ENCODE measurements at regions not wholly inside any gene's neighbourhood (a gene's known extent, or its start where the extent isn't known, plus 50 kb on each side); places are given as distances from the start of the nearest gene placed in this dataset.

DNA sequence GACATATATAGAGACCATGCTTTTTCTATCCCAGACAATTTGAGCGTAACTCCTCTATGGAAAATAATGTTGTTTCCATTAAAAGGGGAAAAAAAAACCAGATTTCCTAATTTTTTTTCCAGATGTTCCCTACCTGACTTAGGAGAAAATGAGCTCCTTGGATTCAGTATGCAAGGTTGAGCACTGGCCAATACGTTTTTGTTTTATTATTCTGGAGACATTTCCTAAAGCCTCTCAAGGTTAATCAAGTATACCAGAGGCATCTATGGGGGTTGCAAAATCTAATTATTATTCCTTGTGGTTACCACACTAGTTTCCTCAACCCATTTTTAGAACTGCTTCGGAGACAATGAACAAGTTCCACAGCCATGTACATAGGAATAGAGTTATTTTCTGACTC is 291.3 kb downstream of the SLC16A7 start:
- CTCF ChIA-PET = no interaction called here
- Mint-ChIP-seq H3K27ac (no peak overlapping the region), H3K4me1 (no peaks in the 10 kb centered on the region), H3K27me3 (no peaks in the 10 kb centered on the region), H3K9me3 (no peaks in the 10 kb centered on the region), H3K4me3 (no peak overlapping the region), H3K36me3 (no peaks in the 10 kb centered on the region)
- DNase-seq = no peak

DNA sequence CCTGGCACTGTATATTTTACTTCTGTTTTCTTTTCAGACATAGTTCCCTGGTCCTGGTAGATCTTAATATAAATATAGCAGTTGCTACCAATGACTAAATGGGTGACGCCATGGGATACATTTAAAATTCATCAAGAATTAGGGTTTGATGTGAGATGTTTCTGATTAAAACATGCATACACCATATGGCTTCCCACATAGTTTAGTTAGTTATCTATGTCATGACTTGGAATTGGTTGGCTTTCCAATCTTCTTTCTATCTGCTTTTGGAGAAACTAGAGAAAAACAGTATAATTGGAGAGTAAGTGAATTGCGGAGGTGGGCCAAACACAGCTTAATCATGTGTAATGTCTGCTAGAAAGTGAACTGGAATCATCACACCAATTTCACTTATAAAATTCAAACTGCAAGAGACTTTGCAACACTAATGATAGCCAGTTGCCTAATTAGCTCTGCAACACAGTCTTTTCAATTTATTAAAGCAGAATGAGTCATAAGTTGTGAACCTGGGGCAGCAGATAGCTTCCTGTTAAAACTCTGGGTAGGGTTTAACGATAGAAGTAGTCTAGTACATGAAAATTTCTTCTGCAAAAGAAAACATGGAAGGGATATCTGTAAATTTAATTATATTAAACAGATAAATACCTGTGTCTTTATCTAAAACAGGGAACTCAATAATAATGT is 295.2 kb downstream of the SLC16A7 start:
- H3K4me1 Mint-ChIP-seq = no peaks in the 10 kb centered on the region
- H3K9me3 Mint-ChIP-seq = no peaks in the 10 kb centered on the region
- H3K4me3 Mint-ChIP-seq = no peak overlapping the region
- no peaks in the 10 kb centered on the region for H3K36me3 Mint-ChIP-seq
- CTCF ChIA-PET = no interaction called here
- DNase-seq = no peak
- H3K27me3 Mint-ChIP-seq = no peaks in the 10 kb centered on the region
- H3K27ac Mint-ChIP-seq = no peak overlapping the region

DNA sequence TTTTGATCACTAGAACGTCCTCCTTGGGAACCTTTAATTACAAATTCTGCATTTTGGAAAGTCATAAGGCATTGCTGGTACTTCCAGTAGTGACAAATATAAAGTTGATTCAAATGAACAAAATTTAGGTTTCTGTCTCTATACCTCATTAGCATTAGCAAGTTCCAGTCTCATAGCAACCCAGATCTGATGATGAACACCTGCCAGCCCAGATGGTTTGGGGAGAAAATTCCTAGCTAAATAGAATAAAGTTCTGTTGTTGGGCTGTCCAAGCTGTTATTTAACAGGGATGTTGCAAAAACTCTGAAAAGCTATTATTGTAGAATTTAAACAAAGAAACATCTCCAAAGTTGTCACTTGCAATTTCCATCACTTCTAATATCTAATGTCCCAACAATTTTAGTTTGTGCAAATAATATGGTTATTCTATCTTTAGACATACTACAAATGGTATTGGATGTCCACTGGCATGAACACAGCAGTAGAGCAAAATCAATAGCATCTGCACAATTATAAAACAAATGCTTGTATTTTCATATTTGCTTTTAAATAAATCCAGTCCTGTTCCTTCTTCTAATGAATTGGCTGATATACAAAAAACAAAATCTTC is 299.4 kb downstream of the SLC16A7 start:
- DNase-seq = no peak
- Mint-ChIP-seq H3K4me3 (no peak overlapping the region), H3K27me3 (no peaks in the 10 kb centered on the region), H3K4me1 (no peaks in the 10 kb centered on the region), H3K27ac (no peak overlapping the region), H3K9me3 (no peaks in the 10 kb centered on the region), H3K36me3 (no peaks in the 10 kb centered on the region)
- CTCF ChIA-PET = no interaction called here

DNA sequence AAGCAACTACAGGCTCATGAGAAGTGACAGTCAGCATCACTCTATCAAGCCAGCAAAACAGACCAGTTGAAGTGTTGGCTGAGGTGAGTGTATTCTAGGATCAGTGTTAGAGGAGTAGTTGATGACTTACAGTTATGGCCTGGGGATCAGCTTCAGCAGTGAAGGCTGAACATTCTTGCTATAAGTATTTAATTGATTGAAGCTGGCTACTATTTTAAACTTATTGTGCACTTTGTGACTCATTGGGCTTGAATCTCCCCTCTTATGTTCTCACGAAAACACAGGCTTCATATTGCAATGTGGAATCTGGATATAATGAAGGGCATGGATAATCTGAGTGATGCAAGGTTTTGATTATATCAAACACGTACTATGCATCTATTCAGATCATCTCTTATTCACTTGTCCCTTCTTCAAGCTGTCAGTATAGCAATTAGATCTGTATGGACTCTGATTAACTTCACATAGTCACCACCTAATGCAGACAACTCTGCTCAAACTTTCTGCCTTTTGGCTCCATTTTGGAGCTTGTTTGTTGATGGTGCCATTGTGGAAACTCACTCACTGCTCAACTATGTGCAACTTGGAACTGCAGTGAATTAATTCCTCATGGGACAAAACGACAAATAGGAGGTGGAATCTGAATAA is 309.2 kb downstream of the SLC16A7 start:
- H3K4me3 Mint-ChIP-seq = no peak overlapping the region
- CTCF ChIA-PET = no interaction called here
- no peak overlapping the region for H3K27ac Mint-ChIP-seq
- no peaks in the 10 kb centered on the region for H3K27me3 Mint-ChIP-seq
- H3K4me1 Mint-ChIP-seq = no peaks in the 10 kb centered on the region
- no peaks in the 10 kb centered on the region for H3K9me3 Mint-ChIP-seq
- H3K36me3 Mint-ChIP-seq = no peaks in the 10 kb centered on the region
- no peak for DNase-seq

DNA sequence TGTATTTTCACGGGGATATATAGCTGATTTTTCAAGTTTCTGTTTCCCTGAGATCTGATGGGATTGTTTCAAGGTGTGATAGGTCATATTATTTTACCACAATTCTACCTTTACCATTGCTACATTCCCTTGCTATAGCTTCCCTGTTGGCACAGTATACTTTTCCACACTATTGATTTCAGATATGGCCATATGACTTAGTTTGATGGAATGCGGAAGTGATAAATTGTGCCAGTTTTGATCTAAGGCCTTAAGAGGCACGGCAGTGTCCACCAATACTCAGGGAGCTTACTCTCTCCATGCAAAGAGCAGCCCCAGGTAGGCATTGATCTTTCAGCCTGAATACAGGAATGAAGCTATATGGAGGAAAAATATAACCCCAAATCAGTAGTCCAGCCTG is 315.7 kb downstream of the SLC16A7 start:
- no peak for DNase-seq
- no peak overlapping the region for H3K4me3 Mint-ChIP-seq
- no peaks in the 10 kb centered on the region for H3K36me3 Mint-ChIP-seq
- CTCF ChIA-PET = no interaction called here
- no peaks in the 10 kb centered on the region for H3K9me3 Mint-ChIP-seq
- H3K4me1 Mint-ChIP-seq = no peaks in the 10 kb centered on the region
- H3K27ac Mint-ChIP-seq = no peak overlapping the region
- H3K27me3 Mint-ChIP-seq = no peaks in the 10 kb centered on the region

DNA sequence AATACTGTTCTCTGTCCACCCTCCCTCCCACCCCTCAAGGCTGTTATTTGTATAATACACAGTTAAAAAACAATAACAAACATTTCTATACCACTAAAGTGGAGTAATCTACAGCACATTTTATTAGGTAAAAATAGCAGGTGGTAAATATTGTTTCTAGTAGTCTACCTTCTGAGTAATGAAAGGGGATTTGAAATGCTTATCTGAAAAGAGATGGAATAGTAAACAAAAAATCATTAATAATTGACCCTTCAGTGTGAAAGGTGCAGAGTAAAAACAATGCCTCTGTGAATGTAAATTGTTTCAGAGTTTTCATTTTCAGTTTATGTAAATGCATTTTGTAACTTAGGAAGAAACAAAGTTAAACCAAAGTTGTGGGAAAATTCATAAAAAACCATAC is 321.2 kb downstream of the SLC16A7 start:
- H3K27me3 Mint-ChIP-seq = no peaks in the 10 kb centered on the region
- no peak overlapping the region for H3K4me3 Mint-ChIP-seq
- CTCF ChIA-PET = no interaction called here
- H3K36me3 Mint-ChIP-seq = no peaks in the 10 kb centered on the region
- no peak for DNase-seq
- H3K9me3 Mint-ChIP-seq = no peaks in the 10 kb centered on the region
- H3K27ac Mint-ChIP-seq = no peak overlapping the region
- H3K4me1 Mint-ChIP-seq = no peaks in the 10 kb centered on the region

DNA sequence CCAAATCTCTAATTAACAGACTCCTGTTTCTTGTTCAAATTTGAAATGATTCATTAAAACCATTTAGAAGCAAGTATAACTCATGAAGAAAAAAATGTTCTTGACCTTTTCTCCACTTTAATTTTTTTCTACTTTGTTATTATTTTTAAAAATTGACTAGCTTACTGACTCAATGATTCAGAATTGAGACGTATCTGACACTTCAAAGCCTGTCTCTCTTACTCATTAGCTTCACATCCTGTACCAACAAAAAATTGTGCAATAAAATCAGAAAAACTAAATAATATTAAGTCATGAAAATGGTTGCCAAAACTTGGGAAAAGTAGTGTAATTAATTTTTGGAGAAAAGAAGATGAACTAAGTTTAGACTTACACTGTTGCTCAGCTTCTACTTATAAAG is 331.2 kb downstream of the SLC16A7 start:
- CTCF ChIA-PET = interaction anchor here (0.7 kb wide), 1 partner anchor 208 kb away, joined by 3 read pairs; no protein-coding TSS in a partner anchor
- no peaks in the 10 kb centered on the region for H3K27me3 Mint-ChIP-seq
- H3K9me3 Mint-ChIP-seq = no peaks in the 10 kb centered on the region
- no peak overlapping the region for H3K27ac Mint-ChIP-seq
- DNase-seq = no peak
- H3K4me3 Mint-ChIP-seq = no peak overlapping the region
- no peaks in the 10 kb centered on the region for H3K36me3 Mint-ChIP-seq
- no peaks in the 10 kb centered on the region for H3K4me1 Mint-ChIP-seq

DNA sequence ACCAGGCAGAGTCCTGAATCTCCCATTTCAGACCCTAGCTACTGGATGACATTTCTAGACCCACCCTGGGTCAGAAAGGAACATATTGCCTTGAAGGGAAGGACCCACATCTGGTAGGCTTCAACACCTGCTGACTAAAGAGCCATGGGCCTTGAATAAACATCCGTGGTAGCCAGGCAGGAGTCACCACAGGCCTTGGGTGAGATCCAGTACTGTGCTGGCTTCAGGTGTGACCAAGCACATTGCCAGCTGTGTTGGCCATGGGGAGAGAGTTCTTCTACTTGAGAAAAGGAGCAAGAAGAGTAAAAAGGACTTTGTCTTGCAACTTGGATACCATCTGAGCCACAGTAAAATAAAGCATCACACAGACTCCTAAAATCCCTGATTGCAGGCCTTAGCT is 332.6 kb downstream of the SLC16A7 start:
- no peak overlapping the region for H3K27ac Mint-ChIP-seq
- no peaks in the 10 kb centered on the region for H3K4me1 Mint-ChIP-seq
- no peak for DNase-seq
- H3K27me3 Mint-ChIP-seq = no peaks in the 10 kb centered on the region
- H3K9me3 Mint-ChIP-seq = no peaks in the 10 kb centered on the region
- no peak overlapping the region for H3K4me3 Mint-ChIP-seq
- CTCF ChIA-PET = no interaction called here
- no peaks in the 10 kb centered on the region for H3K36me3 Mint-ChIP-seq

DNA sequence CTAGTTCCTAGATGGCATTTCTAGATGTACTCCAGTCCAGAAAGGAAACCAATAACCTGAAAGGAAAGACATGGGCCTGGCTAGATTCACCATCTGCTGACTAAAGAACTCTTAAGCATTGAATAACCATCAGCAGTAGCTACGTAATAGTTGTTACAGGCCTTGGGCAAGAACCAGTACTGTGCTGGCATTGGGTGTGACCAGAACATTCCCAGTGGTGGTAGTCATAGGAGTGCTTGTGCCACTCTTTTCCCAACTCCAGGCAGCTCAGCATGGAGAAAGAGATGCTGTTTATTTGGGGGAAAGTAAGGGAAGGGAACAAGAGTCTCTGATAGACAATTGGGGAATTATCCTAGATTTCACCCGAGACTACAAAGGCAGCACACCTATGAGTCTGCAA is 333.3 kb downstream of the SLC16A7 start:
- H3K4me1 Mint-ChIP-seq = no peaks in the 10 kb centered on the region
- CTCF ChIA-PET = no interaction called here
- H3K9me3 Mint-ChIP-seq = no peaks in the 10 kb centered on the region
- no peak for DNase-seq
- no peaks in the 10 kb centered on the region for H3K36me3 Mint-ChIP-seq
- no peak overlapping the region for H3K4me3 Mint-ChIP-seq
- no peaks in the 10 kb centered on the region for H3K27me3 Mint-ChIP-seq
- H3K27ac Mint-ChIP-seq = no peak overlapping the region

DNA sequence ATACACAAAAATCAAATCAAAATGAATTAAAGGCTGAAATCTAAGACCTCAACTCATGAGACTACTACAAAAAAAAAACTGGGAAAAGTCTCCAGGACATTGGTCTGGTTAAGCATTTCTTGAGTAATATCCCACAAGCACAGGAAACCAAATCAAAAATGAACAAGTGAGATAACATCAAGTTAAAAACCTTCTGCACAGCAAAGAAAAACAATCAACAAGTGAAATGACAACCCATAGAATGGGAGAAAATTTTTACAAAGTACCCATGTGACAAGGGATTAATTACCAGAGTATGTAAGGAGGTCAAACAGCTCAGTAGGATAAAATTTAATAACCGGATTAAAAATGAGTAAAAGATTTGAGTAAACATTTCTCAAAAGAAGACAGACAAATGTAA is 338.7 kb downstream of the SLC16A7 start:
- no peaks in the 10 kb centered on the region for H3K4me1 Mint-ChIP-seq
- CTCF ChIA-PET = no interaction called here
- H3K36me3 Mint-ChIP-seq = no peaks in the 10 kb centered on the region
- no peak overlapping the region for H3K27ac Mint-ChIP-seq
- no peaks in the 10 kb centered on the region for H3K27me3 Mint-ChIP-seq
- no peaks in the 10 kb centered on the region for H3K9me3 Mint-ChIP-seq
- H3K4me3 Mint-ChIP-seq = no peak overlapping the region
- no peak for DNase-seq

DNA sequence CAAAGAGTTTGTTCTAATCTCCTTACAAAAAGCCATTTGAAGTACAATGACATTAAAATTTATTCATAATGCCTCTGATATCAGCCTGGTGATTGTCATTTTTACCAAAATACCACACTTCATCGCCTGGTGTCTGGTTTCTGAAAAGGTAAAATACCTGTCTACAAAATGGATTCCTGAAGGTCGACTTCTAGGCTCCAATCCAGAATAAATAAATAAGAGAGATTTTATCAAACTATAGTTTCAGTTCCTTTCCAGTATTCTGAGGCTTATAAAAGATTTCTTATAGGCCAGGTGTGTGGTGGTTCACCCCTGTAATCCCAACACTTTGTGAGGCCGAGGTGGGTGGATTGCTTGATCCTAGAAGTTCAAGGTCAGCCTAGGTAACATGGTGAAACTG is 340.7 kb downstream of the SLC16A7 start:
- DNase-seq = no peak
- CTCF ChIA-PET = no interaction called here
- Mint-ChIP-seq H3K36me3 (no peaks in the 10 kb centered on the region), H3K4me3 (no peak overlapping the region), H3K9me3 (no peaks in the 10 kb centered on the region), H3K27me3 (no peaks in the 10 kb centered on the region), H3K27ac (no peak overlapping the region), H3K4me1 (no peaks in the 10 kb centered on the region)

DNA sequence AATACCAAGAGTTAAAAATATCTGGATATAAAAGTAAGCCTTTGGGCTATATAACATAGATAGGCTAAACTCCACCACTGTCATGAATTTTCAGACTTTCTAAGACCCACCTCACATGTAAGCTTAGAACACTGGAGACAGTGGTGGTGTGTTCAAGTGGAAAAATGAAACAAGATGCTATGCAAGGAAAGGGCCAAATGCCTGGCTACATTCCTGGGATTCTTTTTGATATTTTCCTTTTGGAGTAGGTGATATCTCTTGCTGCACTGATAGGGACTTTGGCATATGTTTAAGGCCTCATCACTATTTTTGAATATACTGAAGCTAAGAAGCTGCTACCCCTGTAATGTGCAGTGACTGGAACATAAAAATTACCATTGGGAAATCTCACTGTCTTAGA is 341.3 kb downstream of the SLC16A7 start:
- Mint-ChIP-seq H3K9me3 (no peaks in the 10 kb centered on the region), H3K4me1 (no peaks in the 10 kb centered on the region), H3K36me3 (no peaks in the 10 kb centered on the region), H3K27me3 (no peaks in the 10 kb centered on the region), H3K4me3 (no peak overlapping the region), H3K27ac (no peak overlapping the region)
- no peak for DNase-seq
- CTCF ChIA-PET = no interaction called here

DNA sequence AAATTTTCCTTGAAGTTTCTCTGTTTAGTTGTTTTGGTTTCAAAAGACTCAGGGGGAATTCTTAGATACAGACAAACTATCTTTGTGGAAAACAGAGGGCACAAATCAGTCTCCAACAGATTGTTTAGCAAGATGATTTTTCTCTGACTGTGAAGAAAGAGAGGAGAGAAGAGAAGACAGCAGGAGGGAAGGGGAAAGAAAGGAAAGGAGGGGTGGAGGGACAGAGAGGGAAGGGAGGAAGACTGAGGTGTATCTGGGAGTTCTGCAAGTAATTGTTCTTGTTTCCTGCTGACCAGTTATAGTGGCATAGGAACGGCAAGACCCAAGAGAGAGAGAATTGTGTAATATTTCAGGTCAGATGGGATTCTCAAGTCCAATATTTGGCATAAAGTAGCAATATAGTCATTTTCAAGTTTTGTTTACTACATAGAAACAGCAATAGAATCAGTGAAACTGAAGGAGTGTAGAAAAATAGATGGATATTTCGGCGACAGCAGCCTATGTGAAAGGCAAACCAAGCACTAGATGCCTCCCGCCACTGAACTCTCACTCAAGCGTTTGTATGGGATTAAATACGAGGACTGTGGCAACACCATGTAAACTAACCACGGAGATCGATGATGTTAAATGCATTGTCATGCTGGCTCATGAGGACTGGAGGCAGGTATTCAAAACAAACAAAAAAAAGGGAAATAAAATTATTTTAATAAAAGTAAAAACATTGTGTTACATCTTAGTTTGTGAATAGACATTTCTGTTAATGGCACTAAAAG is 342.5 kb downstream of the SLC16A7 start:
- no peak overlapping the region for H3K4me3 Mint-ChIP-seq
- H3K9me3 Mint-ChIP-seq = no peaks in the 10 kb centered on the region
- no peaks in the 10 kb centered on the region for H3K4me1 Mint-ChIP-seq
- no peaks in the 10 kb centered on the region for H3K27me3 Mint-ChIP-seq
- H3K36me3 Mint-ChIP-seq = no peaks in the 10 kb centered on the region
- no peak for DNase-seq
- no peak overlapping the region for H3K27ac Mint-ChIP-seq
- CTCF ChIA-PET = no interaction called here

DNA sequence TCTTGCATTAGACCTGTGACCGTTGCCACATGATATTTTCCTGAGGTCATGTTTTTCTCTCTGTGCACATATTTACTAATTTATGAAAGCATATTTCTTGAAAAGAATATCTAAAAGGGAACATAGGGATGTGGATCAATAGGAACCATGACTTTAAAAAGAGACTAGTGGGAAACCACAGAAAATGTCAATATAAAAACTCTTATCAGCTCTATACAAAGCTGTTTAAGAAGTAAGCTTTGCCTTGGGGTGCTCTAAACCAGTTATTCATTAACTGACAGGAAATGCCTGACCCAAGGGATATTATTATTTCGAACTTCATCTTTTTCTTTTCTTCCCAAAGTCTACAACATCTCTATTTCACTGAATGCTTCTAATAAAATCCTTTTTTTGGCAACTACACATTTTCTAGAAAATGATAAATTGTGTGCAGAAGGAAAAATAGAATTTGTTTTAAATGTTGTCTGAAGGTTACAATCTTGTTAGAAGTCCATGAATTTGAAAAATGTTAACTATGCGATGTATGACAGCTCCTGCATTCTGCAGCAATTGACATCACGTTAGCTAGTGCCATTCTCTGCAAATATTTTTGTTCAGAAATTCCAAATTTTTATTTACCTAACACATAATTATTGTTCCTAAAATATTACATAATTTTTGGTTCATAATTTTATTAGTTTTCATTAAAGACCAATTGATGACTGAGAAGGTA is 345.0 kb downstream of the SLC16A7 start:
- DNase-seq = no peak
- CTCF ChIA-PET = no interaction called here
- Mint-ChIP-seq H3K36me3 (no peaks in the 10 kb centered on the region), H3K27ac (no peak overlapping the region), H3K9me3 (no peaks in the 10 kb centered on the region), H3K27me3 (no peaks in the 10 kb centered on the region), H3K4me1 (no peaks in the 10 kb centered on the region), H3K4me3 (no peak overlapping the region)
